ENCODE measurements at regions not wholly inside any gene's neighbourhood (a gene's known extent, or its start where the extent isn't known, plus 50 kb on each side); places are given as distances from the start of the nearest gene placed in this dataset.

DNA sequence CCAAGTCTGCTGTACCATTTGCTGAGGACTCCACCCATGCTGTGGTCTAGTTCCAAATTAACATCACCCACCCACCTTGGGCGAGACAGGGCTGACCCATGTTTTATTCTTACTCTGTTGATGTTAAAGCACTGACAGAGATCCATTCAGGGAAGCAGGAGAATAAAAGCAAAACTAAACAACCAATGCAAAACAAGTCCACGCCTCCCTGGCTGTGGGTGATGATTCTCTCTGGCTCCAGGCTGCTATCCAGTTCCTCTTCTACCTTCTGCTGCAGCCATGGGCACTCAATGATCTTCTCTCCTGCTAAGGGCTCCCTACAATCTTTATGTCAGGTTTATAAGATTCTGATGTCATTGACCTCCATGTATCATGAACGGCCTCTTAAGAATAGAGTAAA is 786.6 kb upstream of the ID2 start:
- TF ChIP-seq SUZ12 (IDR thresholded peaks at IDR 0.05; ENCODE audit: extremely low read depth, insufficient read depth, insufficient read length) (no peak), YY1 (IDR thresholded peaks at IDR 0.05; ENCODE audit: insufficient read depth, insufficient read length) (no peak), ZNF274 (IDR thresholded peaks at IDR 0.05; ENCODE audit: low read depth, low read length) (no peak)

All from NT2/D1 (cell line).